ENCODE measurements at regions not wholly inside any gene's neighbourhood (a gene's known extent, or its start where the extent isn't known, plus 50 kb on each side); places are given as distances from the start of the nearest gene placed in this dataset.

DNA sequence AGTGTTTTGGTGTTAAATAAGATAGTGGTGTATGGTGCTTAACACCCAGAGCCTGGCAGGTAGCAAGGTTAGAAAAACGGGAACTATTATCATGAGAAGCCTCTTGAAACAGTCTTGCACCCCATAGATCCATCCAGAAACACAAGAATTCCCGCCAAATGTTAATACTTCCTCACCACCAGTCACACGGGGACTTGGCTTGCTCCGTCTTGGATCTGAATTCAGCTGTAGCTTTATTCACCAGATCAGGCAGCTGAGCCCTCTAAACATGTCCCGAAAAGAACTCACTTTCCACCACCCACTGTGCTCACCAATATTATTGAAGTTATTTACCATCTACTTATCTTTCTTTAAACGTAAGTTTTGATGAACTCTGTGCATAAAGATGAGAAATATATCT is 101.6 kb upstream of the PTPN3 start:
- Histone ChIP-seq H3K27me3 (ENCODE audit: insufficient read depth, low read length) (peaks cover 10% of the 10 kb centered on the region), H3K79me2 (ENCODE audit: insufficient read depth, low read length) (no peaks in the 10 kb centered on the region), H3K4me3 (ENCODE audit: insufficient read depth, low read length) (no peak overlapping the region), H3K36me3 (ENCODE audit: insufficient read depth, low read length) (no peaks in the 10 kb centered on the region), H3K4me1 (ENCODE audit: insufficient read depth, low read length) (peaks cover 11% of the 10 kb centered on the region), H3K4me2 (ENCODE audit: insufficient read depth, low read length) (no peak overlapping the region), H4K20me1 (ENCODE audit: insufficient read depth, low read length) (no peaks in the 10 kb centered on the region), H2AFZ (ENCODE audit: low read length) (no peak overlapping the region), H3K9me3 (ENCODE audit: low read depth, low read length) (no peaks in the 10 kb centered on the region), H3K27ac (ENCODE audit: low read depth, low read length) (no peak overlapping the region)
- DNase-seq (ENCODE audit: insufficient read length, low spot score, missing footprints): peak; percentile 5
- TF ChIP-seq, protein P1, sequence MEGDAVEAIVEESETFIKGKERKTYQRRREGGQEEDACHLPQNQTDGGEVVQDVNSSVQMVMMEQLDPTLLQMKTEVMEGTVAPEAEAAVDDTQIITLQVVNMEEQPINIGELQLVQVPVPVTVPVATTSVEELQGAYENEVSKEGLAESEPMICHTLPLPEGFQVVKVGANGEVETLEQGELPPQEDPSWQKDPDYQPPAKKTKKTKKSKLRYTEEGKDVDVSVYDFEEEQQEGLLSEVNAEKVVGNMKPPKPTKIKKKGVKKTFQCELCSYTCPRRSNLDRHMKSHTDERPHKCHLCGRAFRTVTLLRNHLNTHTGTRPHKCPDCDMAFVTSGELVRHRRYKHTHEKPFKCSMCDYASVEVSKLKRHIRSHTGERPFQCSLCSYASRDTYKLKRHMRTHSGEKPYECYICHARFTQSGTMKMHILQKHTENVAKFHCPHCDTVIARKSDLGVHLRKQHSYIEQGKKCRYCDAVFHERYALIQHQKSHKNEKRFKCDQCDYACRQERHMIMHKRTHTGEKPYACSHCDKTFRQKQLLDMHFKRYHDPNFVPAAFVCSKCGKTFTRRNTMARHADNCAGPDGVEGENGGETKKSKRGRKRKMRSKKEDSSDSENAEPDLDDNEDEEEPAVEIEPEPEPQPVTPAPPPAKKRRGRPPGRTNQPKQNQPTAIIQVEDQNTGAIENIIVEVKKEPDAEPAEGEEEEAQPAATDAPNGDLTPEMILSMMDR (IDR thresholded peaks at IDR 0.05; ENCODE audit: extremely low read depth, low read depth, low read length): no peak

DNA sequence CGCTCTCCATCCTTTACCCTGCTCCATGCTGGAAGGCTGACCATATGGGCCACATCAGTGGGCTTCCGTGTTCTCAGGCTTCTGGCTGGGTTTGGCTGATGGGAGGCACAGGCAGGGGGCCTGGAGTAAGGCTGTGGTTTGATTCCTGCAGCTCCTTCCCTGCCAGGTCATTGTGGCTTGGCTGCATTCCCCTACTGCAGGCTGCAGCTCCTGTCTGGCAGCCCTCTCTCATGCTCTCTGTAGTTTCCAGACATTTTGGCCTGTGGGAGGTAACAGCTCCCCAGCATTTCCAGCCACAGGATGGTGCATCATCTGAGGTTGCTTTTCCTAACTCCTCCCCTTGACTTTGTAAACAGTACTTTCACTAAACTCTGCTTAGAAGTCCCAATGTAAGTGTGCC is 102.0 kb upstream of the PTPN3 start:
- TF ChIP-seq, protein P1 (IDR thresholded peaks at IDR 0.05; ENCODE audit: extremely low read depth, low read depth, low read length): no peak
- no peaks in the 10 kb centered on the region for H3K9me3 ChIP-seq (ENCODE audit: low read depth, low read length)
- H3K36me3 ChIP-seq (ENCODE audit: insufficient read depth, low read length): no peaks in the 10 kb centered on the region
- no peak overlapping the region for H3K27ac ChIP-seq (ENCODE audit: low read depth, low read length)
- DNase-seq (ENCODE audit: insufficient read length, low spot score, missing footprints): peak; percentile 87
- H2AFZ ChIP-seq (ENCODE audit: low read length): no peak overlapping the region
- no peak overlapping the region for H3K4me2 ChIP-seq (ENCODE audit: insufficient read depth, low read length)
- no peaks in the 10 kb centered on the region for H4K20me1 ChIP-seq (ENCODE audit: insufficient read depth, low read length)
- H3K4me1 ChIP-seq (ENCODE audit: insufficient read depth, low read length): peaks cover 11% of the 10 kb centered on the region
- H3K4me3 ChIP-seq (ENCODE audit: insufficient read depth, low read length): no peak overlapping the region
- H3K79me2 ChIP-seq (ENCODE audit: insufficient read depth, low read length): no peaks in the 10 kb centered on the region
- H3K27me3 ChIP-seq (ENCODE audit: insufficient read depth, low read length): peaks cover 10% of the 10 kb centered on the region

DNA sequence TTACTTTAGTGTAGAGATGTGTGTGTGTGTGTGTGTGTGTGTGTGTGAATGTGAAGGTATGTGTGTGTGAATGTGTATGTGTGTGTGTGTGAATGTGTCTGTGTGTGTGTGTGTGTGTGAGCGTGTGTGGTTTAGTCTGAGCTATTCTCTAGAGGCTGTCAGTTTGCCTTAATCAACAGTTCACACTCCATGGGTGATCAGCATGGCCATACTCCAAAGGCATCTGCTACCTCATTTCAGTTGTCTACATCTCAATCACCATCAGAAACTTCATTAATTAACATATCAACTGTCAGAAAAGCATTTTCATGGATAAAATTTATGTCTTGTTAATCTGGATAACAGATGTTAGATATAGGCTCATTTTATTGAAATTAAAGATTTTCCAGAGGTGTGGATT is 103.1 kb upstream of the PTPN3 start:
- Histone ChIP-seq H3K27ac (ENCODE audit: low read depth, low read length) (no peak overlapping the region), H3K27me3 (ENCODE audit: insufficient read depth, low read length) (peaks cover 10% of the 10 kb centered on the region), H3K79me2 (ENCODE audit: insufficient read depth, low read length) (no peaks in the 10 kb centered on the region), H4K20me1 (ENCODE audit: insufficient read depth, low read length) (no peaks in the 10 kb centered on the region), H3K4me2 (ENCODE audit: insufficient read depth, low read length) (no peak overlapping the region), H3K4me3 (ENCODE audit: insufficient read depth, low read length) (no peak overlapping the region), H3K4me1 (ENCODE audit: insufficient read depth, low read length) (peaks cover 11% of the 10 kb centered on the region), H3K9me3 (ENCODE audit: low read depth, low read length) (no peaks in the 10 kb centered on the region), H3K36me3 (ENCODE audit: insufficient read depth, low read length) (no peaks in the 10 kb centered on the region), H2AFZ (ENCODE audit: low read length) (no peak overlapping the region)
- TF ChIP-seq, protein P1 (IDR thresholded peaks at IDR 0.05; ENCODE audit: extremely low read depth, low read depth, low read length): no peak
- DNase-seq (ENCODE audit: insufficient read length, low spot score, missing footprints): no peak

DNA sequence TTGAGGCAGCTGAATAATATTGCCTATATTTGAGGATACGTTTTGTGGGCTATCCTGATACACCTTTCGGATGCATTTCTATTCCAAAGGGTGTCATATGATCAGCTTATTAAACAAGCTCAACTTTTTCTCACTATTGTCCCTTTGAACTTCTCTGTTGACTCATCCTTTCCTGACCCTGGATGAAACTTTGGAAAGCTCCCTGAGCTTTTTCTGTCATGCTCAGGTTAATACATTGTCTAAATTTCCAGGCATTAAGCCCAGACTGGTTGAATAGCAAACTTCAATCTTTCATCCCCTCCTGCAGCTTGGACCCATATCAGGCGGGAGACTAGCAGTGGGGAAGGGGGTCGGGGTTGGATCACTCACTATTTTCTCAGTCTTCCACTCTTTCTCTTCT is 104.9 kb upstream of the PTPN3 start:
- Histone ChIP-seq H3K4me1 (ENCODE audit: insufficient read depth, low read length) (peaks cover 11% of the 10 kb centered on the region), H3K4me3 (ENCODE audit: insufficient read depth, low read length) (no peak overlapping the region), H3K27me3 (ENCODE audit: insufficient read depth, low read length) (peaks cover 12% of the 10 kb centered on the region), H3K79me2 (ENCODE audit: insufficient read depth, low read length) (no peaks in the 10 kb centered on the region), H4K20me1 (ENCODE audit: insufficient read depth, low read length) (no peaks in the 10 kb centered on the region), H3K36me3 (ENCODE audit: insufficient read depth, low read length) (no peaks in the 10 kb centered on the region), H3K4me2 (ENCODE audit: insufficient read depth, low read length) (no peak overlapping the region), H3K9me3 (ENCODE audit: low read depth, low read length) (no peaks in the 10 kb centered on the region), H2AFZ (ENCODE audit: low read length) (no peak overlapping the region), H3K27ac (ENCODE audit: low read depth, low read length) (no peak overlapping the region)
- TF ChIP-seq, protein P1 (IDR thresholded peaks at IDR 0.05; ENCODE audit: extremely low read depth, low read depth, low read length): no peak
- DNase-seq (ENCODE audit: insufficient read length, low spot score, missing footprints): no peak

All from osteoblast (primary cell).